ENCODE measurements at regions not wholly inside any gene's neighbourhood (a gene's known extent, or its start where the extent isn't known, plus 50 kb on each side); places are given as distances from the start of the nearest gene placed in this dataset.

DNA sequence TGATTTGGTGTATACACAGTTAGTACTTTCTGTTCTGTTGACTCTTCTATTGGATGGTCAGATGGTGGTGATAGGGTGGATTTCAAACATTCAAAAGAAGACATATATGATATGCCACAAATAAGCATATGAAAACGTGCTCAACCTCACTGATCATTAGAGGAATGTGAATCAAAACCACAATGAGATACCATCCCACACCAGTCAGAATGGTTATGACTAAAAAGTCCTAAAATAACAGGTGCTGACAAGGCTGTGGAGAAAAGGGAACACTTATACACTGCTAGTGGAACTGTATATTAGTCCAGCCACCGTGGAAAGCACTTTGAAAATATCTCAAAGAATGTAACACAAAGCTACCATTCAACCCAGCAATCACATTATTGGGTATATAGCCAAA lies 425.5 kb downstream of the C12orf50 start:
- H3K4me3 ChIP-seq (ENCODE audit: low read length): no peak overlapping the region
- no peak overlapping the region for H2AK5ac ChIP-seq (ENCODE audit: low read length)
- no peaks in the 10 kb centered on the region for H3K79me1 ChIP-seq (ENCODE audit: low read length)
- no peaks in the 10 kb centered on the region for H3K36me3 ChIP-seq (ENCODE audit: control insufficient read depth, insufficient read depth, low read length)
- no peak overlapping the region for H3K56ac ChIP-seq (ENCODE audit: low read length)
- H2BK15ac ChIP-seq (replicated peaks; ENCODE audit: low read depth): no peak overlapping the region
- H2BK5ac ChIP-seq (ENCODE audit: low read length): no peak overlapping the region
- no peak overlapping the region for H3K18ac ChIP-seq (ENCODE audit: low read length)
- DNase-seq: no peak
- H3K4me1 ChIP-seq (ENCODE audit: control insufficient read depth, low read depth, low read length): no peaks in the 10 kb centered on the region
- no peak overlapping the region for H4K5ac ChIP-seq (ENCODE audit: low read length)
- no peaks in the 10 kb centered on the region for H3K79me2 ChIP-seq (ENCODE audit: control insufficient read depth, insufficient read depth, low read length)
- no peak overlapping the region for H3K9ac ChIP-seq (ENCODE audit: low read length)
- no CpG with 5 or more reads among the region's 2 CpGs for WGBS (ENCODE audit: extremely low coverage, insufficient coverage, low lambda C conversion rate)
- no peak overlapping the region for H2BK120ac ChIP-seq (ENCODE audit: low read depth, low read length)
- no peak overlapping the region for H3K23ac ChIP-seq (ENCODE audit: low read length)
- no peak overlapping the region for H3K4ac ChIP-seq (ENCODE audit: low read depth, low read length)
- no peaks in the 10 kb centered on the region for H3K27me3 ChIP-seq (ENCODE audit: insufficient read depth, low read length, poor library complexity)
- no peak overlapping the region for H3K4me2 ChIP-seq (ENCODE audit: low read length)
- no peak overlapping the region for H3K27ac ChIP-seq (ENCODE audit: low read depth, low read length)
- H4K8ac ChIP-seq (ENCODE audit: low read depth, low read length): no peak overlapping the region

- Histone ChIP-seq H4K8ac (ENCODE audit: low read depth, low read length) (no peak overlapping the region), H3K56ac (ENCODE audit: low read length) (no peak overlapping the region), H2BK15ac (replicated peaks; ENCODE audit: low read depth) (no peak overlapping the region), H3K27ac (ENCODE audit: low read depth, low read length) (no peak overlapping the region), H3K9ac (ENCODE audit: low read length) (no peak overlapping the region), H3K4ac (ENCODE audit: low read depth, low read length) (no peak overlapping the region), H3K27me3 (ENCODE audit: insufficient read depth, low read length, poor library complexity) (no peaks in the 10 kb centered on the region), H3K36me3 (ENCODE audit: control insufficient read depth, insufficient read depth, low read length) (no peaks in the 10 kb centered on the region), H3K79me2 (ENCODE audit: control insufficient read depth, insufficient read depth, low read length) (no peaks in the 10 kb centered on the region), H2BK5ac (ENCODE audit: low read length) (no peak overlapping the region), H3K23ac (ENCODE audit: low read length) (no peak overlapping the region), H3K4me3 (ENCODE audit: low read length) (no peak overlapping the region), H4K5ac (ENCODE audit: low read length) (no peak overlapping the region), H3K4me1 (ENCODE audit: control insufficient read depth, low read depth, low read length) (no peaks in the 10 kb centered on the region), H2BK120ac (ENCODE audit: low read depth, low read length) (no peak overlapping the region), H3K18ac (ENCODE audit: low read length) (no peak overlapping the region), H2AK5ac (ENCODE audit: low read length) (no peak overlapping the region), H3K4me2 (ENCODE audit: low read length) (no peak overlapping the region), H3K79me1 (ENCODE audit: low read length) (no peaks in the 10 kb centered on the region)
- no CpG with 5 or more reads among the region's 3 CpGs for WGBS (ENCODE audit: extremely low coverage, insufficient coverage, low lambda C conversion rate)
- DNase-seq: peak; percentile 33
Measured at GRCh38 chr12:87599459-87599858, 429.7 kb downstream of the C12orf50 start.

- Histone ChIP-seq H4K5ac (ENCODE audit: low read length) (no peak overlapping the region), H3K79me2 (ENCODE audit: control insufficient read depth, insufficient read depth, low read length) (no peaks in the 10 kb centered on the region), H3K27ac (ENCODE audit: low read depth, low read length) (no peak overlapping the region), H4K8ac (ENCODE audit: low read depth, low read length) (no peak overlapping the region), H3K36me3 (ENCODE audit: control insufficient read depth, insufficient read depth, low read length) (no peaks in the 10 kb centered on the region), H3K18ac (ENCODE audit: low read length) (no peak overlapping the region), H2BK15ac (replicated peaks; ENCODE audit: low read depth) (no peak overlapping the region), H3K56ac (ENCODE audit: low read length) (no peak overlapping the region), H3K23ac (ENCODE audit: low read length) (no peak overlapping the region), H3K27me3 (ENCODE audit: insufficient read depth, low read length, poor library complexity) (no peaks in the 10 kb centered on the region), H3K4me1 (ENCODE audit: control insufficient read depth, low read depth, low read length) (no peaks in the 10 kb centered on the region), H3K9ac (ENCODE audit: low read length) (no peak overlapping the region), H3K79me1 (ENCODE audit: low read length) (no peaks in the 10 kb centered on the region), H2AK5ac (ENCODE audit: low read length) (no peak overlapping the region), H2BK120ac (ENCODE audit: low read depth, low read length) (no peak overlapping the region), H3K4me2 (ENCODE audit: low read length) (no peak overlapping the region), H3K4ac (ENCODE audit: low read depth, low read length) (no peak overlapping the region), H2BK5ac (ENCODE audit: low read length) (no peak overlapping the region), H3K4me3 (ENCODE audit: low read length) (no peak overlapping the region)
- no CpG with 5 or more reads among the region's 3 CpGs for WGBS (ENCODE audit: extremely low coverage, insufficient coverage, low lambda C conversion rate)
- DNase-seq: no peak
Measured at GRCh38 chr12:87597114-87597513, 432.1 kb downstream of the C12orf50 start.

- Histone ChIP-seq H3K27me3 (ENCODE audit: insufficient read depth, low read length, poor library complexity) (no peaks in the 10 kb centered on the region), H3K9ac (ENCODE audit: low read length) (no peak overlapping the region), H3K27ac (ENCODE audit: low read depth, low read length) (no peak overlapping the region), H3K79me2 (ENCODE audit: control insufficient read depth, insufficient read depth, low read length) (no peaks in the 10 kb centered on the region), H4K5ac (ENCODE audit: low read length) (no peak overlapping the region), H3K18ac (ENCODE audit: low read length) (no peak overlapping the region), H2BK5ac (ENCODE audit: low read length) (no peak overlapping the region), H3K79me1 (ENCODE audit: low read length) (no peaks in the 10 kb centered on the region), H3K23ac (ENCODE audit: low read length) (no peak overlapping the region), H2BK15ac (replicated peaks; ENCODE audit: low read depth) (no peak overlapping the region), H3K4ac (ENCODE audit: low read depth, low read length) (no peak overlapping the region), H2AK5ac (ENCODE audit: low read length) (no peak overlapping the region), H4K8ac (ENCODE audit: low read depth, low read length) (no peak overlapping the region), H3K56ac (ENCODE audit: low read length) (no peak overlapping the region), H3K4me2 (ENCODE audit: low read length) (no peak overlapping the region), H2BK120ac (ENCODE audit: low read depth, low read length) (no peak overlapping the region), H3K4me1 (ENCODE audit: control insufficient read depth, low read depth, low read length) (no peaks in the 10 kb centered on the region), H3K4me3 (ENCODE audit: low read length) (no peak overlapping the region), H3K36me3 (ENCODE audit: control insufficient read depth, insufficient read depth, low read length) (no peaks in the 10 kb centered on the region)
- no peak for DNase-seq
- WGBS (ENCODE audit: extremely low coverage, insufficient coverage, low lambda C conversion rate): no CpG with 5 or more reads among the region's 1 CpG
Measured at GRCh38 chr12:87596636-87597035, 432.6 kb downstream of the C12orf50 start.

DNA sequence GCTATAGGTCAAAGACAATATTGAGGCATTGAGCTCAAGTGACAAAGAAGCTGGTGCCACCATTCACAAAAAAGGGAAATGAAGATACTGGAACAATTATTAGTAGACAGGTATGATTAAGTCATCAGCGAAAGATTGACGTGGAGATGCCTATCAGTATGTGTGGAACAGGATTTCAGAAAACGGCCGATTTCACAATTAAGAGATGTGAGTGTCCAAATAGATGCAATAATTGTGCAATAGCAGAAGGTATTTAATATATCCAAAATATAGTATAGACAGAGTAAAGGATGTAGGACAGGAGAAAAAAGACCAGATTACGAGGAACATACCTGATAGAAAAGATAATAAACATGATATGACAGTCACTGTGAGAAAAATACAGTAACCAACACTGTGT lies 433.1 kb downstream of the C12orf50 start:
- Histone ChIP-seq H3K4me3 (ENCODE audit: low read length) (no peak overlapping the region), H3K27me3 (ENCODE audit: insufficient read depth, low read length, poor library complexity) (no peaks in the 10 kb centered on the region), H3K4me2 (ENCODE audit: low read length) (no peak overlapping the region), H3K79me1 (ENCODE audit: low read length) (no peaks in the 10 kb centered on the region), H3K4ac (ENCODE audit: low read depth, low read length) (no peak overlapping the region), H2BK5ac (ENCODE audit: low read length) (no peak overlapping the region), H3K4me1 (ENCODE audit: control insufficient read depth, low read depth, low read length) (no peaks in the 10 kb centered on the region), H4K8ac (ENCODE audit: low read depth, low read length) (no peak overlapping the region), H3K56ac (ENCODE audit: low read length) (no peak overlapping the region), H3K36me3 (ENCODE audit: control insufficient read depth, insufficient read depth, low read length) (no peaks in the 10 kb centered on the region), H3K79me2 (ENCODE audit: control insufficient read depth, insufficient read depth, low read length) (no peaks in the 10 kb centered on the region), H3K9ac (ENCODE audit: low read length) (no peak overlapping the region), H3K23ac (ENCODE audit: low read length) (no peak overlapping the region), H2BK15ac (replicated peaks; ENCODE audit: low read depth) (no peak overlapping the region), H2BK120ac (ENCODE audit: low read depth, low read length) (no peak overlapping the region), H3K27ac (ENCODE audit: low read depth, low read length) (no peak overlapping the region), H4K5ac (ENCODE audit: low read length) (no peak overlapping the region), H3K18ac (ENCODE audit: low read length) (no peak overlapping the region), H2AK5ac (ENCODE audit: low read length) (no peak overlapping the region)
- DNase-seq: no peak
- WGBS (ENCODE audit: extremely low coverage, insufficient coverage, low lambda C conversion rate): no CpG with 5 or more reads among the region's 5 CpGs

- H3K56ac ChIP-seq (ENCODE audit: low read length): no peak overlapping the region
- no peak overlapping the region for H4K5ac ChIP-seq (ENCODE audit: low read length)
- H4K8ac ChIP-seq (ENCODE audit: low read depth, low read length): no peak overlapping the region
- no peak overlapping the region for H3K18ac ChIP-seq (ENCODE audit: low read length)
- H3K27ac ChIP-seq (ENCODE audit: low read depth, low read length): no peak overlapping the region
- H3K23ac ChIP-seq (ENCODE audit: low read length): no peak overlapping the region
- WGBS (ENCODE audit: extremely low coverage, insufficient coverage, low lambda C conversion rate): no CpG with 5 or more reads among the region's 2 CpGs
- no peaks in the 10 kb centered on the region for H3K79me1 ChIP-seq (ENCODE audit: low read length)
- H2BK5ac ChIP-seq (ENCODE audit: low read length): no peak overlapping the region
- no peak overlapping the region for H3K4me2 ChIP-seq (ENCODE audit: low read length)
- H3K4ac ChIP-seq (ENCODE audit: low read depth, low read length): no peak overlapping the region
- no peak overlapping the region for H3K9ac ChIP-seq (ENCODE audit: low read length)
- H3K36me3 ChIP-seq (ENCODE audit: control insufficient read depth, insufficient read depth, low read length): no peaks in the 10 kb centered on the region
- no peaks in the 10 kb centered on the region for H3K4me1 ChIP-seq (ENCODE audit: control insufficient read depth, low read depth, low read length)
- no peak overlapping the region for H2AK5ac ChIP-seq (ENCODE audit: low read length)
- no peak overlapping the region for H3K4me3 ChIP-seq (ENCODE audit: low read length)
- DNase-seq: no peak
- H3K27me3 ChIP-seq (ENCODE audit: insufficient read depth, low read length, poor library complexity): no peaks in the 10 kb centered on the region
- H2BK15ac ChIP-seq (replicated peaks; ENCODE audit: low read depth): no peak overlapping the region
- H3K79me2 ChIP-seq (ENCODE audit: control insufficient read depth, insufficient read depth, low read length): no peaks in the 10 kb centered on the region
- no peak overlapping the region for H2BK120ac ChIP-seq (ENCODE audit: low read depth, low read length)
Measured at GRCh38 chr12:87585882-87586557, 443.2 kb downstream of the C12orf50 start.

Measured in mesendoderm (in vitro differentiated cells).